DND-41 (cell line): ENCODE measurements at regions not wholly inside any gene's neighbourhood (a gene's known extent, or its start where the extent isn't known, plus 50 kb on each side); places are given as distances from the start of the nearest gene placed in this dataset.

Experiments
- EZH2 ChIP-seq: IDR thresholded peaks from 3 replicates; pipeline ENCODE4 v1.6.1; 2012; ENCODE audit warnings: borderline replicate concordance, low read depth, mild to moderate bottlenecking, moderate library complexity, low read length, inconsistent platforms; ENCODE audit not compliant: severe bottlenecking
- TF ChIP-seq, protein P1 (sequence below): IDR thresholded peaks from 2 replicates; pipeline ENCODE4 v1.5.1; 2012; ENCODE audit warnings: borderline replicate concordance, low read length, moderate library complexity, mild to moderate bottlenecking; ENCODE audit not compliant: poor library complexity, severe bottlenecking; ENCODE audit errors: extremely low read depth

DNA sequence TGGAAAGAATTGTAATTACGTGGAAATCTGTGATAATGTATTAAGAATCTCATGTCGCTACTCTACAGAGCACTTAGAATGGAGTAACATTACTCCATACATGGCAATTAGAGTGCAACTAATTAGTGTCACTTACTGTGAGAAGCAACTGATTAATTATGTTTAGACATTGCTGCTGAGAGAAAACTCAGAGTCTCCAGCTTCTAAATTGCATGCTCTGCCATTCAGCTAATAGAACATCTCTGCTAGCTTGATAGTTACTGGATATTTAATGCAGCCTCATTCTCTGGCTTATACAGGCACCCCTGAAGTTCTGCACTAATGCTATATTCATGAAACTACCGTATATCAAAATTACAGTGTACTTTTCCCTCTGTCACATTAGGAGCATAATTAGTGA, 338.4 kb downstream of the ADAMTS20 start:
- no peak for TF ChIP-seq EZH2
- TF ChIP-seq, protein P1, sequence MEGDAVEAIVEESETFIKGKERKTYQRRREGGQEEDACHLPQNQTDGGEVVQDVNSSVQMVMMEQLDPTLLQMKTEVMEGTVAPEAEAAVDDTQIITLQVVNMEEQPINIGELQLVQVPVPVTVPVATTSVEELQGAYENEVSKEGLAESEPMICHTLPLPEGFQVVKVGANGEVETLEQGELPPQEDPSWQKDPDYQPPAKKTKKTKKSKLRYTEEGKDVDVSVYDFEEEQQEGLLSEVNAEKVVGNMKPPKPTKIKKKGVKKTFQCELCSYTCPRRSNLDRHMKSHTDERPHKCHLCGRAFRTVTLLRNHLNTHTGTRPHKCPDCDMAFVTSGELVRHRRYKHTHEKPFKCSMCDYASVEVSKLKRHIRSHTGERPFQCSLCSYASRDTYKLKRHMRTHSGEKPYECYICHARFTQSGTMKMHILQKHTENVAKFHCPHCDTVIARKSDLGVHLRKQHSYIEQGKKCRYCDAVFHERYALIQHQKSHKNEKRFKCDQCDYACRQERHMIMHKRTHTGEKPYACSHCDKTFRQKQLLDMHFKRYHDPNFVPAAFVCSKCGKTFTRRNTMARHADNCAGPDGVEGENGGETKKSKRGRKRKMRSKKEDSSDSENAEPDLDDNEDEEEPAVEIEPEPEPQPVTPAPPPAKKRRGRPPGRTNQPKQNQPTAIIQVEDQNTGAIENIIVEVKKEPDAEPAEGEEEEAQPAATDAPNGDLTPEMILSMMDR: no peak
